Effector CD4-positive, alpha-beta T cell (primary cell): ENCODE measurements at regions not wholly inside any gene's neighbourhood (a gene's known extent, or its start where the extent isn't known, plus 50 kb on each side); places are given as distances from the start of the nearest gene placed in this dataset.

Source experiments
- DNase-seq: peaks from one replicate; pipeline ENCODE4 v3.0.0-alpha.2; 2020

DNA sequence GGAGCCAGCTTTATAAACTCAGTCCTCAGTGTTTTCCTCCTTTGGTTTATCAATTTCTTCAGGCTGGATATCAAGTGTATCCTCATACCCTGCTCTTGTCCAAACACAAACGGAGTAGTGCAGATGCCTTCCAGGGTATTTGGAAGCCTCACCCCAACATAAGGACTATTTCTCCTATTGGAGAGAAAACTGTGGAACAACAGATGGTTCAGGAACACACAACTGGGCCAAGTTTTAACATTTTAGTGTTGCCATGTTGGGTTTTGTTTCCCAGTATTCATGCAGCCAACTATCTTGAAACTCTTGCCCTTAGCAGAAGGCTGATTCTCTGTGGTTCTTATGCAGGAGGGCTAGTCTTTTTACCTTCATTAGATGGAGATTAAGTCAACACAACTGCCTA lies 398.1 kb downstream of the GABRB3 start:
- DNase-seq, result no peak

DNA sequence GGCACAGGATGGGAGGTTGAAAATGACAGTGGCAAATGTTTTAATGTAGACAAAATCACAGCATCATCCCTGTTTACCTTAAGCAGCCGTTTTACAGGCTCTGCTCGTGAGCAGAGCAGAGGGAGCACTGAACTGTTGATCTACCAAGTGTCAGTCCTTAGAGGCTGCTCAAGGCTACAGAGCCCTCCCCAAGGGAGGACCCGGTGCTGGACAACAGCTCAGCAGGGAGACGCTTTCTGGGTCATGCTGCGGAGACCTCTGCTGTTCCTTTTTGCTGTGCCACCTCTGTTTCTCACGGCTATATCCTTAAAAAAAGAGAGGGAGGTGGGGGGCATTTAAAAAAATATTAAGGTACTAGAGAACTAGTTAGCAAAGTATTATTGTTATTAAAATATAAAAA lies 400.2 kb downstream of the GABRB3 start:
- no peak for DNase-seq

DNA sequence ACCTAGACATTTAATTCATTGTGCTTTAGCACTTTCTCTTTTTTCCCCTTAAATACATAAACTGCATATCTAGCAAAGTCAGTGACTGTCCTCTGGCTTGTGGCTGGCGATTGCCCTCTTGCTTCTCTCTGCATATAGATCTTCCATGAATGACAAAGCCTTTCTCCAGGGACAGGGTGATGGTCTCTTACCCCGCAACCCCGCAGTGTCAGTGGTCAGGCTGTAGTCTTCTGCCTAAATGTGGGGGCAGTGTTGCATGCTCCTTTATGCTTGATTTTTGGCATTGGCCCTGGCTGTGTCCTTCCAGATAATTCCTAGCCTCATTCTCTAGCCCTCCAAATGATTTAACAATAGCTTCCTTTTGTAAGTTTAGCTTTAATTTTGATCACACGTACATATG lies 407.8 kb downstream of the GABRB3 start:
- no peak for DNase-seq

DNA sequence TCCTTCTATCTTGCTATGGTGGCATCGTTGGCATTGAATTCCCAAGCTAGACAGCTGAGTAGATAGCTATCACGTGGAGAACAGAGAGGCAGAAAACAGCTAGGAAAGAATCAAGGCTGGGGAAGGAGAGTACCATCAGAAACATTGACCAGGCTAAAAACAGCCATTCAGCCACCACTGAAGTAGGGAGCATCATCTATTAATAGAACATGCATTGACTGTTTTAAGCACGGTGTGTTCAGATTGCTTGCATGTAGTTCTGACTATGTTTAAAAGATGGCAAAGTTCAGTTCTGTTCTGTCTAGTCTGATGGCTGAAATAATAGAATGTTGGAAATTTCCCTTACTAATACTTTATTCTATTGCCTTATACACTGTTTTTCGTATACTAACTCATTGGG lies 413.0 kb downstream of the GABRB3 start:
- no peak for DNase-seq

DNA sequence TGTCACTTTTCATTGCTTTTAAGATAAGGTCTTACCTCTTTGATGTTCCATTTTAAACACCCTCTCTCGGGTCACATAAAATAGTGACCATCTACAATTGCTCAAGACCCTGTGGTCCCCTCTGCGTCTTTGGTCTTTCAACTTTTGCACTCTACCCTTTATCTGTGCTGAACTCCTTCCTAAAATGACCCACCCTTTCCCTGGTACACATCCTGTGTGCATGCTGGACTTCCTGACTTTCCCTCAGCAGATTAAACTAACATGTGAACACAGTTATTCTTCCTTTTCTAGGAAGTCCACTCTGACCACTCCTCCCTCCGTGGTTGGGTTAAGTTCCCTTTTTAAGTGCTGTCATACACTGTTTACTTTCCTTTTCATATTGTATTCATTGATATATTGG lies 414.2 kb downstream of the GABRB3 start:
- DNase-seq, result no peak

DNA sequence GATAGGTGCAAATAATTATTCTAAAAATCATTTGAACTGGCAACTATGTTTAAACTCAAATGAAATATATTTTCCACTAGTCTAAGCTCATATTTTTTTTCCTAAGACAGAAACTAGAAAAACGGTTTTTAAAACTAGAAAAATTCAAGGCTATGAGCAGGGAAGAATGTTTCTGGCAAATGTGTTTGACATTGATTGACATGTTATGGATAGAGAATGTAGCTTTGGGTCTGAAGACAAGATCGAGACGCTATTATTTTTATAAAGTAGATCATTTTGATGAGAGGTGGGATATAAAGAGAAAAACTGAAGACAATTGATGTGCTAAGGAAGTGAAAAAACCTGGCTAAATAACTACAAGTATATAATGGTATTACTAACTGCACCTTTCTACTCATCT lies 415.2 kb downstream of the GABRB3 start:
- DNase-seq, result no peak

DNA sequence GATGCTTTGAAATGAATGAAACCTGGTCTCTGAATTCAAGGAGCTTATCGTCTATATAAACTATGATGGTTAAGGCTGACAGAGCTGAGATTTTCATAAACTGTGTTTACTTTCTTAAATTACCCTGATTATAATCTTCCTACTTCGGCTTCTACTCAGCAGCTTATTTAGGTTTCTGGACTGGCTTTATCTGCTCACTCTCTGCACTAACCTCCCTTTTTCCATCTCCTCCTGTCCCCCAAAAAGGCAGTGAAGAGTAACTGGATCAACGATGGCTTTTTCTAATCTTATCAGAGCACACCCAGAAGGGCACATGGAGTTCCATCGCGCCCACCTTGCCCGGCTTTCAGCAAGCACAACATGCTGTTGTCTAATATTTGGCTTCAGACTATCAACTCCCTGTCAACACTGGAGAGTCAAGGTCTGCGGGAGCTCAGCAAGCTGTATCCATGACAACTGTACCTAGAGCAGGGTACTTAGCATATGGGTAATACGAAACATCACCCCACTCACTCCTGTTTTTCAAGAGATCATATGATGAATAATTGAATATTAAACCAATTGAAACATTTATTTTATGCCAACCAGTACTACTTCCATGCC lies 417.3 kb downstream of the GABRB3 start:
- DNase-seq, result no peak

DNA sequence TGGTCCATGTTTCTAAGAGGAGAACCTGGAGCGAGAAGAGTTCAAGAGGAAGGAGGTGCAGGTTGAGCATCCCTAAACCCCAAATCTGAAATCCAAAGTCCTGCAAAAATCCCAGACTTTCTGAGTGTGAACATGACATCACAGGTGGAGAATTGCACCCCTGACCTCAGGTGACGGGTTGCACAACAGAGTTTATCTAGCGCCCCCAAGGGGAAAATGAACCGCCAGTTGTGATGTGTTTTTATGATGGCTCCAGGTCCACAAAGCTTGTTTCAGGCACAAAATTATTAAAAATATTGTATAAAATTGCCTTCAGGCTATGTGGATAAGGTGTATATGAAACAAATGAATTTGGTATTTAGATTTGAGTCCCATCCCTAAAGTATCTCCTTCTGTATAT lies 420.0 kb downstream of the GABRB3 start:
- DNase-seq, result no peak

DNA sequence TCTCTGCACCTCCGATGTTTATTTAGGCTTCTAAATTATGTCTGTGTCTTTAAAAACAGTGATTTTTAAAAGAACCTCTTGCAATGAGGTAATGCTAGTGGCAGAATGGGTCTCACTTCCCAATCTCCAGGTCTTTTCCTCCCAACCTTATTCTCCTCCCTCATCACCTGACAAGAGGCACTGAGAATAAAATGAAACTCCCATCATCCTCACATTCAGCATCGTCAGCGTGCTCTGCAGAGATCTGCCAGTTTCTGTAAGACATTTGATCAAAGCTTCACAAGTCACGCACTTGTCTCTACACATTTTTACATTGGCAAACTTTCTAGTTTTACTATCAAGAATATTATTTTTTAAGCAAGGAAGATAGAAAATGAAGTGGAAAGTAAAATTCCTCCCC lies 420.5 kb downstream of the GABRB3 start:
- no peak for DNase-seq

DNA sequence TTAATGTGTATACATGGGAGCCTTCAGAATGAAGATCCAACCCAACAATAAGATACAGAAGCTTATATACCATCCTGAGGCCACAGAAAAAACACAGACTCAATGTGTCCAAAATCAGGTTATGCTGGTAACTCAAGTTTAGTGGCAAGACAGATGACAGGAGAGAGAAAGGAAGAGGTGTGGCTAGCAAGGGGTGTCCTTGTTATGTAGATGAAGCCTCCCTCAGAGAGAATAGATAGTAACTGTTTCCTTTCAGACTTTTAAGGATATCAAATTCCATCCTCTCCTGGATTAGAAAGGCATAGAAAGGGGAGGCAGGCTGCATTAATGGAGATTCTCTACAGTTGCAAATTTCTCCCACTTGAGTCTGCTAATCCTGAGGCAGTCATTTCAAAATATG lies 447.4 kb downstream of the GABRB3 start:
- DNase-seq, result no peak

DNA sequence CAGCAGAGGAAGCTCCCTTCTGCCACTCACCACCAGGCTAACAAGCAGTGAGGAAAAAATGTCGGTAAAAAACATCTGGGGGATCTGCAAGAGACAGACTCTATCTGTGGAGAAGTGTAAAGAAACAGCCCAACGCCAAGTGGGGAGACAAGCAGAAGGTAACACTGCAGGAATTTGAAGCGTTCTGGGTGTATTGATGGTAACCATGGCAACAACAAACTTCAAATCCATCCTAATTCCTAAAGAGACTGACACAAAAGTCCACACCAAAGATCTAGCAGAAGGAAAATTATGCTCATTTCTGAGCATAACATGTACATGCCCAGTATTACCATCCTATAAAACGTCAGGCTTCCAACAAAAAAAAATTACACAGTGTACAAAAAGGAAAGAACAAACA lies 449.3 kb downstream of the GABRB3 start:
- DNase-seq, result no peak

DNA sequence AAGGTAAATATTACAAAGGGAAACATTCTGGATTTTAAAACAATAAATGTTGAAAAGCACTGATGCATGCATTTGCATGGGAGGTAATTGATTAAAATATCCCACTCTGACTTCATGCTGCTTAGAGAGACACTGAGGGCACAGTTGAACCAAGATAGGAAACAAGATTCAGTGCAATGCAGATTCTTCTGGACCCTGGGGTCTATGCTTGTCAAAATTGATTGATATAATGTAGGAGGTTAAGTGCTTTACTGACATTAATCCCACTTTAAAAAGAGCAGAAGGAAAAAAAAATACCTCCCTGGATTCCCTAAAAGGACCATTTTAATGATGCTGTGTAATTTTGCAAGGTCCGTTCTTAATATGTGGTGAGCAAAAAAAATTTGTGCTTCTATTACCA lies 454.2 kb downstream of the GABRB3 start:
- no peak for DNase-seq

DNA sequence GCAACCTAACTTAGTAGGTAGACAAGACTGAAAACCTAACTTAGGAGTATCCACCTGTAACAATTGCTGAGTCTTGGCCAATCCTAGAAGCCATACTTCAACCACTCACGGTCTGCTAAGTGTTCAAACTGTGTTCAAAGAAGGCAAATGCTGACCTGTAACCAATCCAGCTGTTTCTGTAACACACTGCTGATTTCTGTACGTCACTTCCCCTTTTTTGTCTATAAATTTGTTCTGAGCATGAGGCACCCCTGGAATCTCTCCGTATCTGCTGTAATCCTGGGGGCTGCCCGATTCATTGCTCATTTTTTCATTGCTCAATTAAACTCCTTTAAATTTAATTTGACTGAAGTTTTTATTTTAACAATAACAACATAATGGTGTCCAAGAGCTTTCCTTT lies 451.4 kb upstream of the ATP10A start:
- no peak for DNase-seq

DNA sequence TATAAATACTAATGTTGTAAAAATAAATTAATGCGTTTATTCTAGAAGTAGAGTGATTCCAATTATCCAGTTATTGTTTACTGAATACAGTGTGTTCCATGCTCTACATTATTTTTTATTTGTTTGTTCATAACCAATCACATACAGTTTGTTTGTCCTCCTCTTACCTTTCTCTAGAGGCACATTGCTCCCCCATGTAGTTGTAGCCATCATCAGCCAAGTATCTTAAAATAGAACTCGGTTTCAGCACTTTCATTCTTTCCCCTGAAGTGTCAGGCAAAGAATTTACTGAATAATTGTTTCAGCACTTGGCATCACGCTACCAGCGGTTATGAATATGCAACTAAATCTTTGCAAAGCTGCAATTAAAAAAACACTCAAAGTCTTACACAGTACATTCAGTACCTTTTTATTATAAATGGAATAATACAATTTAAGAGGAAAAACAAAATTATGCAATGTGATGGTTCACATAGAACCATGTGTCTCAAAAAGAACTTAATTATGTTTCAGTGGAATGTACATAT lies 448.6 kb upstream of the ATP10A start:
- no peak for DNase-seq

DNA sequence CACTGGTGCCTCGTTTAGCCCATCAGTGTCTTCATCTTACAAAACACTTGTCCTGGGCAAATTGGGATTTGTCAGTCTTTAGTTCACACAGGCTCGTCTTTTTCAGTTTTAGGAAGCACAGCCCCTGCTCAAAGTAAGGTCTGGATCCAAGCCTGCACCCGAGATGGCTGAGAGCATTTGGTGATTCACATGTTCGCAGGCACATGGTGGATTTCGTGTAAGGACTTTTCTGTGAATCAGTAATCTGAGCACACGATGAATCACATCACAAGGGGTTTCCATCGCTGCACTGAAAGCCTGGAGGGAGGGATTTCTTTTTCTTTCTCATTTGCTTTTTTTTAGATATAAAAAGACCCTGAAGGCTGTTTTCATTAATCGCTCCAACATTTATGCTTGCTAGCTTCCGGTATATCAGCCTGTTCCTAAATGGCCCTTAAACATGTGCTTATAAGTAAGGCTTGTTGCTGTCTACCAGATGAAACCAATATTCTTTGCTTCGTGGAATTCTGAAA lies 435.6 kb upstream of the ATP10A start:
- no peak for DNase-seq

DNA sequence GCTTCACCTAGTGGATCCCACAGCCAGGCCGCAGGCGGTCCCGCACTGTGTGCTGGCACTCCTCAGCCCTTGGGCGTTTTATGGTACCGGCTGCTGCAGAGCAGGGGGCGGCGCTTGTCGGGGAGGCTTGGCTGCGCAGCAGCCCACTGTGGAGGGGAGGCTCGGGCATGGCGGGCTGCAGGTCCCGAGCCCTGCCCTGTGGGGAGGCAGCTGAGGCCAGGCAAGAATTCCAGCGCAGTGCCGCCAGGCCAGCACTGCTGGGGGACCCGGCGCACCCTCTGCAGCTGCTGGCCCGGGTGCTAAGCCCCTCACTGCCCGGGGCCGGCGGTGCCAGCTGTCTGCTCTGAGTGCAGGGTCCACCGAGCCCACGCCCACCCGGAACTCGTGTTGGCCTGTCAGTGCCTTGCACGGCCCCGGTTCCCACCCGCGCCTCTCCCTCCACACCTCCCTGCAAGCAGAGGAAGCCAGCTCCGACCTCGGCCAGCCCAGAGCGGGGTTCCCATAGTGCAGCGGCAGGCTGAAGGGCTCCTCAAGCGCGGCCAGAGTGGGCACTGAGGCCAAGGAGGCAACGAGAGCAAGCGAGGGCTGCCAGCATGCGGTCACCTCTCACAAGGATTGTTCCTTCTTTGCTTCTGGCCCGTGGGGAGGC lies 435.0 kb upstream of the ATP10A start:
- DNase-seq, result no peak

DNA sequence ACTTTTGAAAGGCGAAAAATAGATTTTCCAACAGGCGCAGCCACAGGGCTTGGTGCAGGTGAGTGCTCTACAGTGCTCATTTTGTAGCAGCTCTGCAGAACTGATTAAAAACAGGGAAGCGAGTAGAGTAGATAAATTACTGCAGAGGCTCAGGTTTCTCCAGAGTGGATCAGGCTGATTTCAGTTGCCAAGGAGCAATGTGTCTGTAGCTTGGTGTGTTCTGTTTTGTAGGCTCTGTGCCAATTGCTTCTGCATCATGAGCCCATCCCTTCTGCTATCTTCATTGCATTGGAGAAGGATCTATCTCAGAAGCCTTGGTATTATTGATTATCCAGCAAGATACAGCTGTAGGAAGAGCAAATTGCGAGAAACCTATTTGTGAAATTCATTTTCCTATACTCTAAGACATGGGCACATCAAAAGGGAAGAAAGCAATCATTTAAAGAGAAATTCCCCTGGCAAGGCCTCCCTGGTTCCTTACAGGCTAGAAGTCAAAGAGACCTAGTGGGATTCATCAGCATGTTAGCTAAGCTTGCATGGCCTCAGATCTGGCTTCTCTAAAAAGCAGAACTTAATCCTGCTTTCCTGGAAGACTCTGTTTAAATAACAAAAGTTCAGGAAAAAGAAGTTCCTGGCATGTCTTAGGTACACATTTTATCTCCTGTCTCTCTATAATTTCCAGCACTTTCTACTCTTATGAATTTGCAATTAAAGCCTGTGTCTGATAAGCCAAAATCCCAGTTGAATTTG lies 432.4 kb upstream of the ATP10A start:
- DNase-seq, result no peak

DNA sequence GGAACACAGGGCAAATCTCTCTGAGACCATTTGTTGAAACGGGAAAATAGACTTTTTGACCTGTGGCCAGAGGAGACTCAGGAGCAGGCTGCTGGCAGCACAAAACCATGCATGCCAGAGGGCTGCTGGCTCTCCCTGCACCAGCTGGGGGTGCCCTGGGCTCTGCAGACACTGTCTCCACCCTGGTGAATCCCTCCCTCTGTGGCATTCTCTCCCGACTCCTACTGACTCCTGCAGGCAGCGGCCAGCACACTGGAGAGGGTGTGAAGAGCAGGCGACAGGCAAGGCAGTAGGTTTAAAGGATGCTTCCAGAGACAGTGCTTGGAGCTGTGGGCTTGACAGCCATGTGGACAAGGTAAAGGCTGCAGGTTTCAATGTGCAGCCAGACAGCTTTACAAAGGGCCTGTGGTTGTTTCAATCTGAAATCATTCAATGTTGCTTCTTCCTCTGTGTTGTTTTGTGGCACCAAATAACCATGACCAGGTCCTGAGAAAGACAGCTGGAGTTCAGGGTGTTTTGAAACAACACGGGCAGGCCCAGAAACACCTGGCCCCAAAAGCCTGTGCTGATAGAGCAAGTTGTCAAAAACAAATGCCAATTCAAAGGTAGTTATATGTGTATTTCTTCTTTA lies 431.0 kb upstream of the ATP10A start:
- DNase-seq, result no peak

DNA sequence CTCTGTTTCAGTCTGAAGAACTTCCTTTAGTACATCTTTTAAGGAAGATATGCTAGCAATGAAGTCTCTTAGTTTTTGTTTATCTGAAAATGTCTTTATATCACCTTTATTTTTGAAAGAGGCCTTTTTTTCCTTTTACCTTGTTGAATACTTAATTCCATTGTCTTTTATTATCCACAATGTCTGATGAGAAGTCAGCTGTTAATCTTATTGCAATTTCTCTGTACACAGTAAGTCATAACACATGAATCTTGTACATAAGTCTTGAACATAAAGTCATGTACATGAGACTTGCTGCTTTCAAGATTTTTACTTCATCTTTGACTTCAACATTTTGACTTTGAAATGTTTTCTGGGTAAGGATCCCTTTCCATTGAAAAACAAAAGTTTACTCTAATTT lies 424.3 kb upstream of the ATP10A start:
- DNase-seq, result no peak

DNA sequence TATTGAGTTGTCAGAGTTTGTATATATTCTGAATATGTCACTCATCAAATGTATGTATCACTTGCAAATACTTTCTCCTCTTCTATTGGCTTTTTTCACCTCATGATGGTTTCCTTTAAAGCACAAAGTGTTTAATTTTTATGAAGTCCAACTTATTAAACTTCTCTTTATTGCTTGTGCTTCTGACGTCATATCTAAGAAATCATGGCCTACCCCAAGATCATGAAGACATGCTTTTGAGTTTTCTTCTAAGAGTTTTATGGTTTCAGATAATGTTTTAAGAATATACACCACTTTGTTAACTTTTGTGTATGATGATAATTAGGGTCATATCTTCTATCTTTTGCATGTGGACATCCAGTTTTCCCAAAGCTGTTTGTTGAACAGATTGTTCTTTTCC lies 417.2 kb upstream of the ATP10A start:
- DNase-seq, result no peak

DNA sequence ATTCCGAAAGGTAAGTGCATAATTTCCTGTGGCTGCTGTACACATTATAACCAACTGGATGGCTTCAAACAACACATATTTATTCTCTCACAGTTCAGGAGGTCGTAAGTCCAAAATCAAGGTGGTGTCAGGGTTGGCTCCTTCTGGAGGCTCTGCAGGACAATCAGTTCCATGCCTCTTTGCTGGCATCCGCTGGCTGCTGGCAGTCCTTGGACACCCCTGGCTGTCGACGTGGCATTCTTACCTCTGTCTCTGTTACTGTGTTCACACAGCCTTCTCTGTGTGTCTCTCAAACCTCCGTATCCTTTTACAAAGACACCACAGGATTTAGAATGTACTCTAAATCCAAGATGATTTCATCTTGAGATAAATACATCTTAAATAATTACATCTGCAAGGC lies 398.8 kb upstream of the ATP10A start:
- no peak for DNase-seq

DNA sequence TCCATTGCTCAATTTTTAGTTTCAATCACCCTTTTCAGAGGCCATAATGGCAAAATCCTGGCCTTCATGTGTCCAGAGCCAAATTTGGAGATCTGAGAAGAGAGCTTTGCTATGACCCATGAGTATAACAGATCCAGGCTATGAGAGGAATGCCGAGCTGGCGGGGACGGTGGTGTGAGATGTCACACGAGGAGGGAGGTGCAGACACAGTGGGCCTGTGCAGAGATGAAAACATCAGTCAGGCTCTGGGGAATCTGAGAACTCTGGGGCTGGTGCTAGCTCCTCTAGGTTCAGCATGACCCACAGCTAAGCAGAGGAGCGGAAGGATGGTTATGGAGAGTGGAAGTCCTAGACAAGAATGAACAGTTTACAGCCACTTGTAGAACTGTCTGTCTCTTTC lies 398.3 kb upstream of the ATP10A start:
- no peak for DNase-seq

DNA sequence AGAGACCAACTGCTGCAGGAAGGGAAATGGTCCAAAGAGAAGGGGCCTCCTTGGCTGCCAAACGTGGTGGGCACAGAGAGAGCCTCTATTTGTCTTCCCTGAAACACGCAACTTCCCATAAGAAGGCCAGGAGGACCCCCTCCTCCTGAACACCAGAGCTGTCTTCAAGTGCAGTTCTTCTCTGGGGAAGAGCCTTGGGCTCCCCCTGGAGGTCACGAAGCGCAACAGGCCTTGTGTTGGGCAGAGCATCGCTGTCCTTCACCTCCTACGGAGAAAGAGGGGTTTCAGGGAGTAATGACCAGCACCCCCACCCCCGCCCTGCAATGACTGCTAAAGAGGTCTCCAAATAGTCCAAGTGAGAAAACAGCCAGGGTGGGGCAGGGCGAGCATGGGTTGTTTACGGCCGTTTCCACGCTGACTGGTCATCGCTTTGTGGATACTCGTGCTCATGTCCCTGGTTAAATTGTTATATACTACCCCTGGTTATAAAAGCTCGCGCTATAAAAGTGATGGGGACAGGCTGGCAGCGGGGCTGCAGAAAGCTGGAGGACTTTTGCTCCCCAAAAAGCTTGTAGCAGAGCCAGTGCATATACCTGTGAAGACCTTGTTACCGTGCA lies 397.5 kb upstream of the ATP10A start:
- no peak for DNase-seq
